HG02885 (cell line): ENCODE measurements at regions not wholly inside any gene's neighbourhood (a gene's known extent, or its start where the extent isn't known, plus 50 kb on each side); places are given as distances from the start of the nearest gene placed in this dataset.
"Not testable (repeated sequence)": the region's sequence is repeated elsewhere in the genome, so short reads cannot be mapped to it uniquely, and the experiment has no call there.

ENCODE experiments used
- ATAC-seq: cut with Tn5 transposase; IDR thresholded peaks from one replicate; pipeline ENCODE4 v1.9.1; 2021; ENCODE audit warnings: mild to moderate bottlenecking; ENCODE audit not compliant: unreplicated experiment, poor library complexity

GRCh38 chr18:59038295-59039039, 101.2 kb upstream of the SEC11C start:
- no peak for ATAC-seq

- not testable (repeated sequence) for ATAC-seq
Measured at GRCh38 chr18:59039040-59039320, 100.7 kb upstream of the SEC11C start.

GRCh38 chr18:59039449-59039848, 100.2 kb upstream of the SEC11C start:
- ATAC-seq, result no peak

- ATAC-seq, result no peak
Measured at GRCh38 chr18:59040770-59041148, 98.9 kb upstream of the SEC11C start.

- no peak for ATAC-seq
Measured at GRCh38 chr18:59041296-59041695, 98.4 kb upstream of the SEC11C start.

GRCh38 chr18:59041819-59042815, 97.6 kb upstream of the SEC11C start:
- ATAC-seq, result no peak

GRCh38 chr18:59044855-59045254, 94.8 kb upstream of the SEC11C start:
- ATAC-seq, result no peak

GRCh38 chr18:59047321-59048047, 92.2 kb upstream of the SEC11C start:
- no peak for ATAC-seq

GRCh38 chr18:59048048-59048363, 91.7 kb upstream of the SEC11C start:
- ATAC-seq, result no peak

GRCh38 chr18:59048378-59048777, 91.3 kb upstream of the SEC11C start:
- ATAC-seq, result no peak

- ATAC-seq, result no peak
Measured at GRCh38 chr18:59049721-59050660, 89.7 kb upstream of the SEC11C start.

GRCh38 chr18:59050661-59051057, 89.0 kb upstream of the SEC11C start:
- no peak for ATAC-seq

GRCh38 chr18:59051470-59052165, 88.1 kb upstream of the SEC11C start:
- ATAC-seq, result no peak

GRCh38 chr18:59052965-59053820, 86.5 kb upstream of the SEC11C start:
- no peak for ATAC-seq

GRCh38 chr18:59054496-59055287, 85.0 kb upstream of the SEC11C start:
- ATAC-seq, result no peak

GRCh38 chr18:59055345-59056032, 84.2 kb upstream of the SEC11C start:
- ATAC-seq, result no peak
